Skeletal muscle satellite cell (primary cell): ENCODE measurements at regions not wholly inside any gene's neighbourhood (a gene's known extent, or its start where the extent isn't known, plus 50 kb on each side); places are given as distances from the start of the nearest gene placed in this dataset.

Source experiments
- H3K27me3 ChIP-seq: 2 replicates; pipeline ENCODE4 v1.7.0; 2013; ENCODE audit warnings: low read length; ENCODE audit not compliant: control insufficient read depth, insufficient read depth
- H3K36me3 ChIP-seq: 2 replicates; pipeline ENCODE4 v1.7.0; 2013; ENCODE audit warnings: mild to moderate bottlenecking, control low read depth, low read length; ENCODE audit not compliant: insufficient read depth
- H3K4me1 ChIP-seq: 2 replicates; pipeline ENCODE4 v1.7.0; 2013; ENCODE audit warnings: low read length; ENCODE audit not compliant: control insufficient read depth, insufficient read depth
- H3K4me2 ChIP-seq: 2 replicates; pipeline ENCODE4 v1.7.0; 2013; ENCODE audit warnings: mild to moderate bottlenecking, low read length
- H3K4me3 ChIP-seq: 2 replicates; pipeline ENCODE4 v1.7.0; 2013; ENCODE audit warnings: low read length
- H3K9ac ChIP-seq: 2 replicates; pipeline ENCODE4 v1.7.0; 2013; ENCODE audit warnings: mild to moderate bottlenecking, low read depth, low read length, moderate library complexity
- H3K9me3 ChIP-seq: replicated peaks from 2 replicates; pipeline ENCODE4 v1.7.0; 2013; ENCODE audit warnings: mild to moderate bottlenecking, control low read depth, low read length

DNA sequence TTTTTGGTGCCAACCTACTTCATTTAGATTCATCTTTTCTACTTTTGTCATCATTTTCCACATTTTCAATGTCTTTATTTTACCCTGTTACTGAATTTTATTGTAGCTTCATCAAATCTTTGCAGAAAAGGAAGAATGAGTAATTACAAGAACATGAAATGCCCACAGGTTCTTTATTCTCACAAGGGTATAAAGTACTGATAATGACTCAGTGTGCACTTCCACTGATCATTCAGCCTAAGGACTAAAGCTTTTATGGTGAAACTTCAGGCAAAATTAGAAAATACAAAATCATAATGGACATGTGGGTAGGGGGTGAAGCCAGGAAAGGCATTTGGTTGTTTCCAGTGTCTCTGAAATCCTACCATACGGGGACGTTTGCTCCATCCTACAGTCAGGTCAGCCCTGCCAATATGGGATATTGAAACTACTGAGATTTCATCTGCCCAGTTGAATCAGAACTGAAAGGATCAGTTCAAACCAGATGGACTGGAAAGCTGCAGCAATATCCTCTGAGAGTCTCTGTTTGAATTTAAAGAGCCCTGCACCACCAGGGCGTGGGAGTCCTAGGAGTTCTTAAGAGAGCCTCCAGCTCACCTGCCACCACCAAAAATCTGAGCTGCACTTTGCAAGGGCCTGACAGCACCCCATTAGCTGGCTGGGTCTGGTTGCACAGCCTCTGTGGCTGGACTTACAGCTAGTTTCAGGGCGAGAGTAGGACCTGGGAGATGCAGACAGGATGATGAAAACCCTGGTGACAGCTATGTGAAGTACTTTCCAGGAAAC lies 390.4 kb downstream of the CMPK2 start:
- no peak overlapping the region for H3K4me3 ChIP-seq
- no peak overlapping the region for H3K4me2 ChIP-seq
- no peaks in the 10 kb centered on the region for H3K27me3 ChIP-seq
- H3K36me3 ChIP-seq = no peaks in the 10 kb centered on the region
- H3K9ac ChIP-seq = no peak overlapping the region
- no peaks in the 10 kb centered on the region for H3K9me3 ChIP-seq
- no peaks in the 10 kb centered on the region for H3K4me1 ChIP-seq

DNA sequence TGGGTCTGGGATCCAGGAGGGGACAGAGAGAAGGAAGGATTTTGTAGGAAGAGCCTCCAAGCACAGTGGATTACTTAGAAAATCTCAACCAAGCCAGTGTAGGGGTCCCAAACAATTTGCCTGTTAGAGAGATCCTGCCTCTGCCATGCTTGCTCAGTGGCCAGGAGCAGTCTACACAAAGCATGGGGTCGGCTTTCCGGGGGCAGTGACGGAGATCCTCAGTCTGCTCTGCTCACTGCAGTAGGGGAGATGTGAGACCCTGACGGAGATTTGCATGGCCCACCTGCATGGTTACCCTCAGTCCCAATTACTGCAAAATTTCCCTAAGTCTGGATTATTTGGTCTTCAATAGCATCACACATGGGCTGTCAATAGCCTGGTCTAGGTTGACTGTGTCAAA lies 385.2 kb downstream of the CMPK2 start:
- Histone ChIP-seq H3K9ac (no peak overlapping the region), H3K27me3 (no peaks in the 10 kb centered on the region), H3K4me2 (no peak overlapping the region), H3K36me3 (no peaks in the 10 kb centered on the region), H3K4me1 (no peaks in the 10 kb centered on the region), H3K4me3 (no peak overlapping the region), H3K9me3 (no peaks in the 10 kb centered on the region)

GRCh38 chr2:6482256-6482655 lies 383.5 kb downstream of the CMPK2 start:
- H3K4me1 ChIP-seq = no peaks in the 10 kb centered on the region
- no peak overlapping the region for H3K4me2 ChIP-seq
- H3K9ac ChIP-seq = no peak overlapping the region
- no peaks in the 10 kb centered on the region for H3K27me3 ChIP-seq
- H3K4me3 ChIP-seq = no peak overlapping the region
- no peaks in the 10 kb centered on the region for H3K36me3 ChIP-seq
- H3K9me3 ChIP-seq = no peaks in the 10 kb centered on the region

DNA sequence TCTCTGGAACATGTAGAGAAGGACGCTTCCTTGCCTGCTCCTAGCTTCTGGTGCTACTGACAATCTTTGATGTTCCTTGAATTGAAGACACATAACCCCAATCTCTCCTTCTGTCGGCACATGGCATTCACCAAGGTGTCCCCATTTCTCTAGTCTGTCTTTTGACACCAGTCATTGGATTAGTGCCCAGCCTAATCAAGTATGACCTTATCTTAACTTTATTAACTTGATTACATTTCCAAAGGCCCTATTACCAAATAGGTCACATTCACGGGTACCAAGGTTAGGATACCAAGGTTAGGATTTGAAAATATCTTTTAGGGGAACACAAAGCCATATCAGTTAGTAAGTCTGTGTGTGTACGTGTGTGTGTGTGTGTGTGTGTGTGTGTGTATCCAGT lies 377.9 kb downstream of the CMPK2 start:
- Histone ChIP-seq H3K9ac (no peak overlapping the region), H3K4me1 (no peaks in the 10 kb centered on the region), H3K9me3 (no peaks in the 10 kb centered on the region), H3K36me3 (no peaks in the 10 kb centered on the region), H3K4me2 (no peak overlapping the region), H3K4me3 (no peak overlapping the region), H3K27me3 (no peaks in the 10 kb centered on the region)

- Histone ChIP-seq H3K4me1 (no peaks in the 10 kb centered on the region), H3K4me3 (no peak overlapping the region), H3K27me3 (no peaks in the 10 kb centered on the region), H3K36me3 (no peaks in the 10 kb centered on the region), H3K4me2 (no peak overlapping the region), H3K9ac (no peak overlapping the region), H3K9me3 (no peaks in the 10 kb centered on the region)
Observed at GRCh38 chr2:6492573-6492972, 373.1 kb downstream of the CMPK2 start.

GRCh38 chr2:6493266-6493665 lies 372.4 kb downstream of the CMPK2 start:
- Histone ChIP-seq H3K4me3 (no peak overlapping the region), H3K9ac (no peak overlapping the region), H3K27me3 (no peaks in the 10 kb centered on the region), H3K9me3 (no peaks in the 10 kb centered on the region), H3K36me3 (no peaks in the 10 kb centered on the region), H3K4me2 (no peak overlapping the region), H3K4me1 (no peaks in the 10 kb centered on the region)

GRCh38 chr2:6493669-6494068 lies 372.0 kb downstream of the CMPK2 start:
- H3K4me2 ChIP-seq = no peak overlapping the region

GRCh38 chr2:6495466-6495865 lies 370.2 kb downstream of the CMPK2 start:
- no peaks in the 10 kb centered on the region for H3K9me3 ChIP-seq
- no peak overlapping the region for H3K4me2 ChIP-seq
- H3K4me1 ChIP-seq = no peaks in the 10 kb centered on the region
- no peak overlapping the region for H3K4me3 ChIP-seq
- no peaks in the 10 kb centered on the region for H3K27me3 ChIP-seq
- no peaks in the 10 kb centered on the region for H3K36me3 ChIP-seq
- H3K9ac ChIP-seq = no peak overlapping the region

More at GRCh38 chr2:6493669-6494068, 372.0 kb downstream of the CMPK2 start:
- Histone ChIP-seq H3K9ac (no peak overlapping the region), H3K27me3 (no peaks in the 10 kb centered on the region), H3K9me3 (no peaks in the 10 kb centered on the region), H3K36me3 (no peaks in the 10 kb centered on the region), H3K4me1 (no peaks in the 10 kb centered on the region), H3K4me3 (no peak overlapping the region)

- Histone ChIP-seq H3K9me3 (no peaks in the 10 kb centered on the region), H3K4me3 (no peak overlapping the region), H3K4me1 (no peaks in the 10 kb centered on the region), H3K4me2 (no peak overlapping the region), H3K36me3 (no peaks in the 10 kb centered on the region), H3K9ac (no peak overlapping the region), H3K27me3 (no peaks in the 10 kb centered on the region)
Observed at GRCh38 chr2:6496376-6496775, 369.3 kb downstream of the CMPK2 start.

DNA sequence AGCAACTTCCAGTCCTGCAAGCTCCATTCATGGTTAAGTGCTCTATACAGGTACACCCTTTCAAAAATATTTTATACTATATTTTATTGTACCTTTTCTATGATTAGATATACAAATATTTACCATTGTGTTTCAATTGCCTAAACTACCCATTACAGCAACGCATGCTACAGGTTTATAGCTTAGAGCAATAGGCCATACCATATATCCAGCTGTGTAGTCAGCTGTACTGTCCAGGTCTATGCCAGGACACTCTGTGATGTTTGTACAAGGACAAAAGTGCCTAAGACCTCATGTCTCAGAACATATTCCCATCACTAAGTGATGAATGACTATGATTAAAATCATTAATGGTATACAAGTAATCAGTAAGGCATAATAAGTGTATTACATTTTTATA lies 368.7 kb downstream of the CMPK2 start:
- Histone ChIP-seq H3K9ac (no peak overlapping the region), H3K9me3 (no peaks in the 10 kb centered on the region), H3K36me3 (no peaks in the 10 kb centered on the region), H3K4me2 (no peak overlapping the region), H3K4me1 (no peaks in the 10 kb centered on the region), H3K27me3 (no peaks in the 10 kb centered on the region), H3K4me3 (no peak overlapping the region)

DNA sequence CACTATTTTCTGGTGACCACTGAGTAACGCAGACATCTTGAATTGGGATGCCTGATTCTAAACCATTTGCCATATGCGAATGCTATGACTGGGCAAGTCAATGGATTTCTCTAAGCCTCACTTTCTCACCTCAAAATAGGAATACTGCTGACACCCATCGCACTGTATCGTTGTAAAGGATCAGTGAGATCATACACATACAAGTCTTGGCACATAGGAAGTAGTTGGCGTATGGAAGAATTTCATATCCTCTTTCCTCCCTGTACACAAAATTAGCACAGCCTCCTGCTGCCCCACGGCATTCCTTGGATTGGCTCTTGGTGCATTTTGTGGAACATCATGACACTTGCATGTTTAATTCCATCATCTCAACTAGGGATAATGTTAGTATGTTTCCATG lies 366.9 kb downstream of the CMPK2 start:
- Histone ChIP-seq H3K4me1 (no peaks in the 10 kb centered on the region), H3K9ac (no peak overlapping the region), H3K36me3 (no peaks in the 10 kb centered on the region), H3K4me3 (no peak overlapping the region), H3K27me3 (no peaks in the 10 kb centered on the region), H3K9me3 (no peaks in the 10 kb centered on the region), H3K4me2 (no peak overlapping the region)

GRCh38 chr2:6499691-6500090 lies 366.0 kb downstream of the CMPK2 start:
- Histone ChIP-seq H3K9me3 (no peaks in the 10 kb centered on the region), H3K4me1 (no peaks in the 10 kb centered on the region), H3K4me3 (no peak overlapping the region), H3K9ac (no peak overlapping the region), H3K27me3 (no peaks in the 10 kb centered on the region), H3K4me2 (no peak overlapping the region), H3K36me3 (no peaks in the 10 kb centered on the region)
